ENCODE measurements at regions not wholly inside any gene's neighbourhood (a gene's known extent, or its start where the extent isn't known, plus 50 kb on each side); places are given as distances from the start of the nearest gene placed in this dataset.

GRCh38 chr16:58999762-59000161 is 265.6 kb upstream of the GOT2 start:
- Histone ChIP-seq H3K27me3 (ENCODE audit: insufficient read depth) (no peaks in the 10 kb centered on the region), H3K4me2 (no peak overlapping the region), H3K36me3 (ENCODE audit: insufficient read depth) (no peaks in the 10 kb centered on the region), H3K27ac (ENCODE audit: low read depth) (no peak overlapping the region), H3F3A (replicated peaks; ENCODE audit: low read depth) (no peaks in the 10 kb centered on the region), H2AFZ (no peak overlapping the region), H3K79me2 (replicated peaks; ENCODE audit: insufficient read depth) (no peaks in the 10 kb centered on the region), H3K9me2 (ENCODE audit: insufficient read depth) (no peaks in the 10 kb centered on the region), H3K4me1 (ENCODE audit: insufficient read depth) (no peaks in the 10 kb centered on the region), H4K20me1 (replicated peaks; ENCODE audit: insufficient read depth) (no peaks in the 10 kb centered on the region), H3K4me3 (no peak overlapping the region)
- ATAC-seq, result no peak
- Mint-ChIP-seq H3K36me3 (ENCODE audit: low read depth) (no peaks in the 10 kb centered on the region), H3K4me1 (no peaks in the 10 kb centered on the region), H3K9me3 (peaks cover 3% of the 10 kb centered on the region; the same call in 1 of the 3 replicates), H3K27me3 (ENCODE audit: insufficient read depth, low read depth, poor library complexity) (no peaks in the 10 kb centered on the region), H3K4me3 (no peak overlapping the region), H3K27ac (no peak overlapping the region; the same call in 1 of the 2 replicates)
- TF ChIP-seq POLR2AphosphoS5 (IDR thresholded peaks at IDR 0.05; ENCODE audit: low read depth) (no peak), ETS1 (IDR thresholded peaks at IDR 0.05) (no peak), NANOG (IDR thresholded peaks at IDR 0.05; ENCODE audit: borderline replicate concordance) (no peak), ZNF114 (CRISPR knock-in tag; IDR thresholded peaks at IDR 0.05) (no peak), EZH2phosphoT487 (IDR thresholded peaks at IDR 0.05; ENCODE audit: unreplicated experiment) (no peak), STAT1 (IDR thresholded peaks at IDR 0.05; ENCODE audit: unreplicated experiment) (no peak), JUNB (IDR thresholded peaks at IDR 0.05; ENCODE audit: unreplicated experiment) (no peak), REST (IDR thresholded peaks at IDR 0.05; ENCODE audit: unreplicated experiment) (no peak), EZH2 (IDR thresholded peaks at IDR 0.05; ENCODE audit: low read depth, unreplicated experiment) (no peak), CREB1 (CRISPR knock-in tag; IDR thresholded peaks at IDR 0.05; ENCODE audit: low read depth) (no peak), ZNF331 (CRISPR knock-in tag; IDR thresholded peaks at IDR 0.05; ENCODE audit: low read depth) (no peak)
- TF ChIP-seq, protein P1, sequence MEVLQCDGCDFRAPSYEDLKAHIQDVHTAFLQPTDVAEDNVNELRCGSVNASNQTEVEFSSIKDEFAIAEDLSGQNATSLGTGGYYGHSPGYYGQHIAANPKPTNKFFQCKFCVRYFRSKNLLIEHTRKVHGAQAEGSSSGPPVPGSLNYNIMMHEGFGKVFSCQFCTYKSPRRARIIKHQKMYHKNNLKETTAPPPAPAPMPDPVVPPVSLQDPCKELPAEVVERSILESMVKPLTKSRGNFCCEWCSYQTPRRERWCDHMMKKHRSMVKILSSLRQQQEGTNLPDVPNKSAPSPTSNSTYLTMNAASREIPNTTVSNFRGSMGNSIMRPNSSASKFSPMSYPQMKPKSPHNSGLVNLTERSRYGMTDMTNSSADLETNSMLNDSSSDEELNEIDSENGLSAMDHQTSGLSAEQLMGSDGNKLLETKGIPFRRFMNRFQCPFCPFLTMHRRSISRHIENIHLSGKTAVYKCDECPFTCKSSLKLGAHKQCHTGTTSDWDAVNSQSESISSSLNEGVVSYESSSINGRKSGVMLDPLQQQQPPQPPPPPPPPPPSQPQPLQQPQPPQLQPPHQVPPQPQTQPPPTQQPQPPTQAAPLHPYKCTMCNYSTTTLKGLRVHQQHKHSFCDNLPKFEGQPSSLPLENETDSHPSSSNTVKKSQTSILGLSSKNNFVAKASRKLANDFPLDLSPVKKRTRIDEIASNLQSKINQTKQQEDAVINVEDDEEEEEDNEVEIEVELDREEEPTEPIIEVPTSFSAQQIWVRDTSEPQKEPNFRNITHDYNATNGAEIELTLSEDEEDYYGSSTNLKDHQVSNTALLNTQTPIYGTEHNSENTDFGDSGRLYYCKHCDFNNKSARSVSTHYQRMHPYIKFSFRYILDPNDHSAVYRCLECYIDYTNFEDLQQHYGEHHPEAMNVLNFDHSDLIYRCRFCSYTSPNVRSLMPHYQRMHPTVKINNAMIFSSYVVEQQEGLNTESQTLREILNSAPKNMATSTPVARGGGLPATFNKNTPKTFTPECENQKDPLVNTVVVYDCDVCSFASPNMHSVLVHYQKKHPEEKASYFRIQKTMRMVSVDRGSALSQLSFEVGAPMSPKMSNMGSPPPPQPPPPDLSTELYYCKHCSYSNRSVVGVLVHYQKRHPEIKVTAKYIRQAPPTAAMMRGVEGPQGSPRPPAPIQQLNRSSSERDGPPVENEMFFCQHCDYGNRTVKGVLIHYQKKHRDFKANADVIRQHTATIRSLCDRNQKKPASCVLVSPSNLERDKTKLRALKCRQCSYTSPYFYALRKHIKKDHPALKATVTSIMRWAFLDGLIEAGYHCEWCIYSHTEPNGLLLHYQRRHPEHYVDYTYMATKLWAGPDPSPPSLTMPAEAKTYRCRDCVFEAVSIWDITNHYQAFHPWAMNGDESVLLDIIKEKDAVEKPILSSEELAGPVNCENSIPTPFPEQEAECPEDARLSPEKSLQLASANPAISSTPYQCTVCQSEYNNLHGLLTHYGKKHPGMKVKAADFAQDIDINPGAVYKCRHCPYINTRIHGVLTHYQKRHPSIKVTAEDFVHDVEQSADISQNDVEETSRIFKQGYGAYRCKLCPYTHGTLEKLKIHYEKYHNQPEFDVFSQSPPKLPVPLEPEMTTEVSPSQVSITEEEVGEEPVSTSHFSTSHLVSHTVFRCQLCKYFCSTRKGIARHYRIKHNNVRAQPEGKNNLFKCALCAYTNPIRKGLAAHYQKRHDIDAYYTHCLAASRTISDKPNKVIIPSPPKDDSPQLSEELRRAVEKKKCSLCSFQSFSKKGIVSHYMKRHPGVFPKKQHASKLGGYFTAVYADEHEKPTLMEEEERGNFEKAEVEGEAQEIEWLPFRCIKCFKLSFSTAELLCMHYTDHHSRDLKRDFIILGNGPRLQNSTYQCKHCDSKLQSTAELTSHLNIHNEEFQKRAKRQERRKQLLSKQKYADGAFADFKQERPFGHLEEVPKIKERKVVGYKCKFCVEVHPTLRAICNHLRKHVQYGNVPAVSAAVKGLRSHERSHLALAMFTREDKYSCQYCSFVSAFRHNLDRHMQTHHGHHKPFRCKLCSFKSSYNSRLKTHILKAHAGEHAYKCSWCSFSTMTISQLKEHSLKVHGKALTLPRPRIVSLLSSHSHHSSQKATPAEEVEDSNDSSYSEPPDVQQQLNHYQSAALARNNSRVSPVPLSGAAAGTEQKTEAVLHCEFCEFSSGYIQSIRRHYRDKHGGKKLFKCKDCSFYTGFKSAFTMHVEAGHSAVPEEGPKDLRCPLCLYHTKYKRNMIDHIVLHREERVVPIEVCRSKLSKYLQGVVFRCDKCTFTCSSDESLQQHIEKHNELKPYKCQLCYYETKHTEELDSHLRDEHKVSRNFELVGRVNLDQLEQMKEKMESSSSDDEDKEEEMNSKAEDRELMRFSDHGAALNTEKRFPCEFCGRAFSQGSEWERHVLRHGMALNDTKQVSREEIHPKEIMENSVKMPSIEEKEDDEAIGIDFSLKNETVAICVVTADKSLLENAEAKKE (CRISPR knock-in tag; IDR thresholded peaks at IDR 0.05), result no peak
- TF ChIP-seq, protein P2, sequence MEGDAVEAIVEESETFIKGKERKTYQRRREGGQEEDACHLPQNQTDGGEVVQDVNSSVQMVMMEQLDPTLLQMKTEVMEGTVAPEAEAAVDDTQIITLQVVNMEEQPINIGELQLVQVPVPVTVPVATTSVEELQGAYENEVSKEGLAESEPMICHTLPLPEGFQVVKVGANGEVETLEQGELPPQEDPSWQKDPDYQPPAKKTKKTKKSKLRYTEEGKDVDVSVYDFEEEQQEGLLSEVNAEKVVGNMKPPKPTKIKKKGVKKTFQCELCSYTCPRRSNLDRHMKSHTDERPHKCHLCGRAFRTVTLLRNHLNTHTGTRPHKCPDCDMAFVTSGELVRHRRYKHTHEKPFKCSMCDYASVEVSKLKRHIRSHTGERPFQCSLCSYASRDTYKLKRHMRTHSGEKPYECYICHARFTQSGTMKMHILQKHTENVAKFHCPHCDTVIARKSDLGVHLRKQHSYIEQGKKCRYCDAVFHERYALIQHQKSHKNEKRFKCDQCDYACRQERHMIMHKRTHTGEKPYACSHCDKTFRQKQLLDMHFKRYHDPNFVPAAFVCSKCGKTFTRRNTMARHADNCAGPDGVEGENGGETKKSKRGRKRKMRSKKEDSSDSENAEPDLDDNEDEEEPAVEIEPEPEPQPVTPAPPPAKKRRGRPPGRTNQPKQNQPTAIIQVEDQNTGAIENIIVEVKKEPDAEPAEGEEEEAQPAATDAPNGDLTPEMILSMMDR (conservative IDR thresholded peaks at IDR 0.05; ENCODE audit: low read depth in 2 of 2), result no peak
- DNase-seq (ENCODE audit: low spot score), result no peak
